HG03097 (cell line): ENCODE measurements at regions not wholly inside any gene's neighbourhood (a gene's known extent, or its start where the extent isn't known, plus 50 kb on each side); places are given as distances from the start of the nearest gene placed in this dataset.
"Not testable (repeated sequence)": the region's sequence is repeated elsewhere in the genome, so short reads cannot be mapped to it uniquely, and the experiment has no call there.

ENCODE experiments used
- ATAC-seq: cut with Tn5 transposase; IDR thresholded peaks from one replicate; pipeline ENCODE4 v1.9.1; 2021; ENCODE audit not compliant: unreplicated experiment, low FRiP score

DNA sequence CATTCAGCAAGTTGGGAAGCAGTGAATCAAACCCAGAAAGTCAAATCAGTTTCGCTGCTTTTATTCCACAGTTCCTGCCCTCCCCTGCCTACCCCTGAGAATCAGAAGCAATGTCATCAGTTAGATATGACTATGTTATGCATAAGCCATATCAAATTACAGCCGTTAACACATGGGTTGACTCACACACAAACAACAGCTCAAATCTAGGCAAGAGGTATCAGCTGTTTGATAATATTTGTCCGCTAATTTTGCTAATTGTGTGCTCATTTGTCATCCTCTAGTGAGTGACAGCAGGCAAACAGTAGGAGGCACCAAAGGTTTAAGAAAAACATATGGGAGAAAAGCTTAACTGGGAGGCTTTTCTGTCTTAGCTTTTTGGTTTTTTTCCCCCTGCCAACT lies 327.4 kb upstream of the CCL2 start:
- no peak for ATAC-seq

DNA sequence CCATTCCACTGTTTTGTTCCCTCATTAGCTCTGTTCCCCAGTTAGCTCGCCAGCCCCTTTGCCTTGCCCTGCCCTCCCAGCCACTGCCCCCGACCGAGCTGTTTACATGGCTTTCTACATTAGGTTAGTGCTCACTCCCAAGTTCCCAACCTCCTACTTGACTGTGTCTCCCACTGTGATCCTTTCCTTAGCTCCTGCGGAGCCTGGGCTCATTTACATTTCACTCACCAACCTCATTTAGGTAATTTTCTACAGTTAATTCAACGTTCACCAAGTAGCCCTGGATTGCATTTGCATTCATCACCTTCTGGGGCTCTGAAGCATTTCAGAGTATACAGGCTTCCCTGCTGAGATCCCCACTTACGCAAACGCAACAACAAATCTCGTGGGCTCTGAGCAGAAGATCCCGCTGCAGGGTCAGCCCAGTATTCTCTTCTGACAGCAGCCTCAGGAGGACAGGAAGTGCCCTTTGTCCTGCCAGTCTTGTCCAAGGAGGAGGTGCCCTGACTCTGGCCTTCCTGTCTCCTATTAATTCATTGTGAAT lies 325.8 kb upstream of the CCL2 start:
- ATAC-seq = no peak

DNA sequence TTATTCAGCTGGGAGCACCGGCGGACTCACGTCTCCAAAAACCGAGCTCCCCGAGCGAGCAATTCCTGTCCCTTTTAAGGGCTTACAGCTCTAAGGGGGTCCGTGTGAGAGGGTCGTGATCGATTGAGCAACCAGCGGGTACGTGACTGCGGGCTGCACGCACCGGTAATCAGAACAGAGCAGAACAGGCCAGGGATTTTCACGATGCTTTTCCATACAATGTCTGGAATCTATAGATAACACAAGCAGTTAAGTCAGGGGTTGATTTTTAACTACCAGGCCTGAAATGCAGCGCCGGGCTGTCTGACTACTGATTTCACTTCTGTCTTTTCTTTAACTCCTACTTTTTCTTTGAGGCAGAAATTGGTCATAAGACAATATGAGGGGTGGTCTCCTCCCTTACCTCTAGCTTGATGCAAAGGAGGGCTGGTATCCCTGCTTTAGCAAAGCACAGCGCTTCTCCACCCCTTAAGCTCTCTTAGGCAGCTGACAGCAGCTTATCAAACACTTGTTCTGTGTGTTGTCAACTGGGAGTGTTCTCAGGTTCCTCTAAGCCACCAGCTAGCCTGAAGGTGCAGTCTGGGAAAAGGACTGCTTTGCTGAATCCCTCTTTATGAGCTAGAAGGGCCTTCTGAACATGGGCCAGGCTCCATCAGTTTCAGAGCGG lies 323.8 kb upstream of the CCL2 start:
- not testable (repeated sequence) for ATAC-seq

DNA sequence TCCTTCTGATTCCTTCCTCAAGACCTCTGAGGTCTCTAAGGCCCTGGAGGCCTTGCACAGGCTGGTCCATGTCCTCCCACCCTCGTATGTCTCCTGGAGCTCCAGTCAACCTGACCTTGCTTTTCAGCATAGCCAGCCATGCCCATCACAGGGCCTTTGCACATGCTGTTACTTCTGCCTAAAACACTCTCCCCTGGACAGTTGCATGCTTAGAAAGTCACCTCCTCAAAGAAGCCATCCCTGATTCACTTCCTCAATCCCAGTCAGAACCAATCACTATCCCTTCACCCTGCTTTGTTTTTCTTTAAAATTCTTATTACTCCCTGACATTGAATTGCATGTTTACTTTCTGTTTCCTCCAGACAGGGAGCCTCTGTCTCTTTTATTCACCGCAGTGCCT lies 322.1 kb upstream of the CCL2 start:
- no peak for ATAC-seq

DNA sequence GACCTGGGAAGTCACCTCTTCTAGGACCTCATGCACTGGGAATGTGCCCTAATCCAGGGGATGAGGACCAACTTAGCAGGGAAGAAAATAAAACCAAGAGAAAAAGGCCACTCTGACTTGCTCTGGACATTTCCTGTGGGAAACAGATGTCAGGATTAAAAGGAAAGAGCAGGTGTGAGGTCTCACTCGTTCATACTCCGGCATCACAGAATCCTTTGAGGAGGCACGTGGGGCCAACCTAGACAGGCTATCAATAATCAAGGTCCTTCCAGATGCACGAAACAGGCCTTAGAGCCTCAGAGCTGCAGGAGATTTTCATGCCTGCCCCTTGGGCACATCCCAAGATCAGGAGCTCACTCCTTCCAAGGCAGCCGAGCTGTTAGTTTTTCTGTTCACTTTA lies 321.5 kb upstream of the CCL2 start:
- ATAC-seq = no peak

DNA sequence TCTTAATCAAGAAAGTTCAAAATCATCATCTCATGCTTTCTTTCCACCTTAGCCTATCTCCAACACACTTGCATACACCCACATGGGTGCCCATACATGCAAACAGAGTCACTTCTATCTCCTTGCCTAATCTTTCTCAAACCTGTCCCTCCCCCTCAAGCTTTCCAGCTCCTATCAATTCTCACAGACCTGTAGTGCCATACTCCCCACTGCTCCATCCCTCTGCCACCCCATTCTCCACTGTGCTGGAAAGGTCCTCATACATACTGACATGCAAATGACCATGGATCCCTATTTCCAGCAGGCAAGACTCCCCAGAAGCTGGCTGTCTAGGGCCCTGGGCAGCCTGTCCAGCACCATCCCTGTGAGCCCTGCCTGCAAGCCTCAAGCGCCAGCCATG lies 320.4 kb upstream of the CCL2 start:
- no peak for ATAC-seq

DNA sequence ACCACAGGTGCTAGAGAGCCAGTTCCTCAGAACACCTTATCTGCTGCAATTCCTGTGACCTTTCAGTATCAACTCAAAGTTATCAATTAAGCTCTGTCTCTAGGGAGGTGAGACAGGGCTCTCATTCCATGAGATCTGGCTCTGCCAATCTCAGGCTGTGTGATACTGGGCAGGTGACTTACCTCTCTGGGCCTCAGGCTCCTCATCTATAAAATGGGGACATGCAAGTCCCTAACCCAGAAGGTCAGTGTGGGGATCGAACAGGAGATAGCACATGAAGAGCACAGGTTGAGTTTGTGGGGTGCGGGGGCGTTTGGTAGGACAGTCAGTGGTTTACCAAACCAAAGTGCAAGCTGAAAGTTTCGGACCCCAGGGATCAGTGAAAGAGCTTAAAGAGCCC lies 319.3 kb upstream of the CCL2 start:
- ATAC-seq = no peak

DNA sequence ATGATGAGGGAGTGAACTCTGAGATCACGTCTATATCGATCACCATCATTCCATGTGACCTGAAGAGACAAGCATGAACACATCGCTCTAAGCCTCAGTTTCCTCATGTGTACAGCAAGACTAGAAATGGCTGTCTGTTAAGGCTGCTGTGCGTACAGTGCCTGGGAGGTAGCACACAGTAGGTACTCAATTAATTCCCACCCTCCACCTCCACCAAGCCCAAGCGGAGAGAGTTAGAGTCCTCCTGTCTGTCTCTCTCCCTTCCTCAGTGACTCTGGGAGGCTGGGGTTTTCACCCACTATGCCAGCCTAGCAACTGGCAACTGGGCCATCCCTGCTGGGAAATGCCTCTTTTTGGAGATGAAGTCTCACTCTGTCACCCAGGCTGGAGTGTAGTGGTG lies 318.3 kb upstream of the CCL2 start:
- no peak for ATAC-seq

DNA sequence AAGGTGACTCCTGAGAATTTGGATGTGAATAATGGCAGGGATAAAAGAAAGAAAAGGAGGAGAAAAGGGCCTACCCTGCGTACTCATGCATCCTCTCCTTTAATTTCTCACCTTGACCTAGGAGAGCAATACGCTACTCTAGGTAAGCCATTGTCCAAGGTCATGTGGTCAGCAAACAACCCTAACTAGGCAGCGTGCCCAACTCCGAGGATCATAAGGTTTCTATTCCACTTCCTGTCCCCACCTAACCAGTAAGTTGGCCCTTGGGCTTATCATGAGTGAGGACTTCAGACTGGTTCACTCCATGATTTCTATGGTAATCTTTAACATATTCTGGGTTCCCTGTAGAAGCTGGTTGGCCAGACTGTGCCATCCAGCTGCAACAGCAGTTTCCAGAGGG lies 315.1 kb upstream of the CCL2 start:
- no peak for ATAC-seq

DNA sequence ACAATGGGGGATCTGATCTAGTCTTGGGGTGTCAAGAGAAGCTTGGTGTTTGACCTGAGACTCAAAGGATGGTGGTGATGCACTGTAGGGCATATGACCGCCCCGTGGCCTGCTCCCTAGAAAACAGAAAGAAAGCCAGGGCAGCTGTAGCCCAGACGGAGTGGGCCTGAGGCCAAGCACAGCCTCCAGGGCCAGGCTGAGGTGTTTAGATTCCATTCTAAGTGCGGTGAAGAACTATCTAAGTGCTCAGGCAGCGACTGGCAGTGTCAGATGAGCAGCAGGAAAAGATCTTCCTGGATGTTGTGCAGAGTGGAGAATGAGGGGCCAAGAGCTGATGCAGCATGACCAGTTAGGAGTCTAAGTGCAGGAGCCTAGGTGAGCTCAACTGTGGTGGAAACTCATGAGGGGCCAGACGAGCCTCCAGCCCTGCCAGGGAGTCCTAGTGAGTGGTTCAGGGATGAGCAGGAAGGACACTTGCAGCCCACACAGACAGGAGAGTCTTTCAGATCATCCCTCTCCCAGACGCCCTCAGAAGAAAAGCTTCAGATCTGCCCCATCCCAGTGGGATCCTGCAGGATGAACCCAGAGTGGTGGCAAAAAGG lies 314.2 kb upstream of the CCL2 start:
- ATAC-seq = no peak

DNA sequence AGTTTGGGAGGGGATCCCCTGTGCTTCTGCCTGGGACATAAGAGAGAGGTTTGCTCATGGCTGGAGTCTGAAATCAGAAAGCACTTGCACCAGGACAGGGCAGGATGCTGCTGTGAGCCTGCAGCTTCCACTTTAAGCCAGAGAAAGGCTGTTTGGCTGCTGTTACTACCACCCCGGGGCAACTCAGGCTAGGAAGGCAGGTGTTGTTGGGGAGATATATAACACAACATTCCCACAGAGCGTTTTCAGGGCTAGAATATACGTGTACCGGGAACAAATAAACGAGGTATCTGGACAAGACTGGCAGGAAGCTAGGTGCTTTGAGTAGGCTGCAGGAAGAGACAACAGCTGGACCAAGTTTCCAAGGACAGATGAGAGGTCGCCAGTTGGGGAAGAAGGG lies 313.3 kb upstream of the CCL2 start:
- ATAC-seq = no peak

DNA sequence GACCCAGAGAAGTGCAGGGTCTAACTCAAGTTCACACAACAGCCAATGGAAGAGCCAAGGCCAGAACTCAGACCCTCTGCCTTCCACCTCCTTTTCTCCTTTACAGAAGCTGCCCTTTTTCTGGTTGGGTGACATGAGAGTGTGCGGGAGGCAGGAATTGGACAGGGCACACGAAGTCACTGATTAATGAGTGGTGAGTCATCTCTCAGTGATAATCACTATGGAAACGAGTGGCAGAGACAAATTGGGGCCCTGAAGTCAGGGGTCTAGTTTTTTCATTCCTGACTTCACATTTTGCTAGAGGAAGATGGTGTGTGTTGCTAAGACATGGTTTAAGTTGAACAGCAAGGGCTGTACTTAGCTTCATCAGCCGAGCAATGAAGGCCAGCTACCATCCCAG lies 312.7 kb upstream of the CCL2 start:
- no peak for ATAC-seq

DNA sequence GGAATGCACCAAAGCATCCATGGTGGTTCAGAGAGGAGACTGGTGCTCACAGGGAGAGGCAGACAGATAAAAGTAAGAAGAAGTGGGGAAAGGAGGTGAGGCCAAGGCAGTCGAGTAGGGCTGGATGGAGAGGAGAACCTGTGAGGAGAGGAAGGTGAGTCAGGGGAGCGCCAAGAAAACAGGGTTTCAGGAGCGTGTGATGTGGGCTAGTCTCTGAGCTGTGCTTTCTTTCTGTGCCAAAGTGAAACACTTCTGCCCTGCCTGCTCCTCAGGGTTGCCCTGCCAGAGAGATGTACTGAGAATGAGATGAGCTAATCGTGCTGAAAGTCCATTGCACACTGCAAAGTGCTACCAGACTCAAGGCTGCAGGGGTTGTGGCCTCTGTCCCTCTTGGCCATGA lies 310.7 kb upstream of the CCL2 start:
- no peak for ATAC-seq

DNA sequence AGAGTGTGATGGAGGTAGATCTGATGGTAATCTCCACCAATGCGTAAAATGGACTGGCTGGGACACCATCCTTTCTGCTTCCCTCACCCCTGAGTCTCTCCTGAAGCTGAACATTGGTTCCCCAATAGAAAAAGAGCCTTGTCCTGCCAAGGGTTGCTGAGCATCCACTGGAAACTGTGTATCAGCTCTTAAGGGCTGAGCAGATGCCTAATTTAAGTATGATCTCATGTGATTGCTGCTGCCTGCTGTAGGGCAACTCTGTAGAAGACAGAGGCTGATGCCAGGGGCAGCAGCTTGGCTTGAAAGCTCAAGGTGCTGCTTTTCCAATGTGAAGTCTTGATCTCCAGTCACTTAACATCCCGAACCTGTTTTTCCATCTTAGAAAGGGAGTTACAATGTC lies 310.3 kb upstream of the CCL2 start:
- ATAC-seq = no peak

DNA sequence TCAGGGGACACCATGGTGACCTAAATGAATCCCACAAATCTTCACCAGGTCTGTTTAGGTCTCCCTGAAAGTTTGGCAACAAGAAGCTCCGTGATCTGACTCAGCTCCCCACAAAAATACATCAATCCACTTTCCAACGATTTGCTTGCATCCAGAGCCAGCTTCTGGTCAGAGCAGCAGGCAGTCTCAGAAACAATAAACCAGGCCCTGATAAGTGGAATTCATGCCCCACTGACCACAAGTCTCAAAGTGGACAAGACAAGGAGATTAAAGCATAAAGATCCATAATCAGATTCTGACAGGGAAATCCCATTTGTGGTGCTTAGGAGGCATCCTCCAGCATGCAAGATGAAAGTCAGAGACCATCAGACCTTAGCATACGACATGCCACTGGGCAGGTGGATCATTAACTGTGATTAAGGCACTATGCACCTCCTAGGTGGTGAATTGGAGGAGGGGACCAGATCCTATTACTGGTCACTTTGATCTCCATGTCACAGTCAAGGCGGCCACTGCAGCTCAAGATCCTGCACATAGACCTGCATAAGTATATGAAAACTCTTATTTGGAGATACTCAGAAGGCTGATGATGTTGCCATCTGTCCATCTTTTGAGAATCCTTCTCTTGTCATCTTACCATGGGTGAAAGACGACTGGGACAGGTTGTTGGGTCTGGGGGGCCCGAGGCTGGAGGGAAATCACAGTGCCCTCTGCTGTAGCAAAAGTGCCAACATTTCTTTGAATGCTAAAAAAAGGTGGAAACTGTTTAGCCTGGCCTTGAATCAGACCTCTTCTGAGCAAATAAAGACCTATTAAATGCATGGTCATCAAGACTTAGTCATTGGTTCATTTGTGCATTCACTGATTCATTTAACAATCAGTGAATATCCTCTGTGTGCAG lies 309.2 kb upstream of the CCL2 start:
- ATAC-seq = no peak

DNA sequence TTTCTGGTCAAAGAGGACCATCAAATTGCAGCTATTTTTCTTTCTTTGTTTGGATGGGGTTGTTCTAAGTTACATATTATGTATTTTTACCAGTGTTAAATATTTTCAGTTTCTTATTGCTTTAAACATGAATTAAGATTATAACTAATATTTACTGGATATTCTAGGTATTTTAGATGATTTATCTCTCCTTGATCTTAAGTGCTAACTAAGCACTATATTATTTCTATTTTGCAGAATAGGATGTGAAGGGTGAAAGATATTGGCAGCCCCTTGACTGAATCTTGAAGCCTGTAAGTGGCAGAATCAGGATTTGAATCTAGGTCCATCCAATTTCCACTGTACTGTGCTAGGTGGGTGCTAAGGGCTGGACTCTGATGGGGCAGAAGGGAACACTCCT lies 307.3 kb upstream of the CCL2 start:
- ATAC-seq = no peak

DNA sequence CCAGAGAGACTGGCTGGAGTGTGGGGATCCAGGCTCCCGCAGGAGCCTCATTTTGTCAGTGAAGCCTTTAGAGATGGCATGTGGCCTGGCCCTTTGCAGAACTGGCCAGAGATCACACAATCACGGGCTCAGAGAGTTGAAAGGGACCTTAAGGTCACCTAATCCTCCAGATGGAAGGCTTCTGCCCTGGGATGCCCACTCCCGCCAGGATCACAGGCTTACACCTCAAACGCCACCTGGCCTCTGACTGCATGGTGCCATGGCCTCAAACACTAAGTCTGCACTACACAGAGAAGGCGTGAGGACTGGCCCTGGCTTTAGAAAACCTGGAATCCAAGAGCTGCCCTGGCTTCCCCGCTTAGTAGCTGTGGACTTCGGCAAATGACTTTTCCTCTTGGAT lies 306.8 kb upstream of the CCL2 start:
- no peak for ATAC-seq

DNA sequence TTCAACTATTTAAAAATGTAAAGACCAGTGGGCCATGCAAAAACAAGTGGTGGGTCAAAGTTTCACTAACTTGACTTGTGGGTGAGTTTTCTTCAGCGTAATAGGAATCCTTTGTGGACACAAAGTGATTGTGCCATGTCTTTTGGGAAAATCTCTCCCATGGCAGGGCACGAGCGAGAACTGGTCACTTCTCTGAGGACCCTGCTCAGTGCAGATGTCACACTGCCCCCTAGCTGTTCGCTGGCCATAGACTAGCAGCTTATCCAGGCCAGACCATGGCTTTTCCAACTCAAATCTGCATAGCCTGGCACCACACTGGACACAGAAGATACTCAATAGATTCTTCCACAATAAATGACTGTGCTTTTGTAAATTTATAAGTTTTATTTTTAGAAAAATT lies 306.0 kb upstream of the CCL2 start:
- no peak for ATAC-seq

DNA sequence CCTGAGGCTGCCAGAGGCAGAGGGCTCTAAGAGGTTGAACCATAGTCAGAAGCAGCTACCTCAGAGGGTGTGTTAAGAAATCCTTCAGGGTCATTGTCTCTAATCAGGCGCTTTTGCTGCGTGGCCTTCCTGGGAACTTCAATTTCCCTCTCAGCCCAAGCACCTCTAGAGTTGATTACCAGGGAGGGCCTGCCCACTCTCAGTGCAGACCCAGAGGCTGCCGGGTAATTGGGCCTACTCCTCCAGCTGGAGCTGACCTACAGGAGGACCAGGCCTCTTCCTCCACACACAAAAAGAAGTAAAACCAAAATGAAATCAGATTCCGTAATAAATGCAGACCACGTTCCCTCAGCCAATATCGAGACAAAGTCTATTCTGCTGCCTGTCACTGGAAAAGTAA lies 305.0 kb upstream of the CCL2 start:
- ATAC-seq = no peak

DNA sequence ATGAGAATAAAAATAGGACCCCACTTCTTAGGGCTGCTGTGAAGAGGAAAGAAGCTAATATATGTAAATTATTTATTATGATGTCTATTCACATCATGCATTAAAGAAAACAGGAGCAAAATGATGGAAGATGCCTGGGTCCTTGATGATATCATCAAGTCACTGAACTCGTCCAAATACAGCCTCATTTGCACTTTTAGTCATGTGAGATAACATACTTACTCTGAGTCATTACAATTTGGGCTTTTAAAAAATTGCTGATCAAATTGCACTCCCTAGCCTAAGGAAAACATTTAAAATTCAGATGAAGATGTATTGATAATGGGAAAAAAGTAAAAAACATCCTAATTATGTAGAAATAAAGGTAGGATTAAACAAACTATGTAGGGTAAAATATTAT lies 302.7 kb upstream of the CCL2 start:
- no peak for ATAC-seq

DNA sequence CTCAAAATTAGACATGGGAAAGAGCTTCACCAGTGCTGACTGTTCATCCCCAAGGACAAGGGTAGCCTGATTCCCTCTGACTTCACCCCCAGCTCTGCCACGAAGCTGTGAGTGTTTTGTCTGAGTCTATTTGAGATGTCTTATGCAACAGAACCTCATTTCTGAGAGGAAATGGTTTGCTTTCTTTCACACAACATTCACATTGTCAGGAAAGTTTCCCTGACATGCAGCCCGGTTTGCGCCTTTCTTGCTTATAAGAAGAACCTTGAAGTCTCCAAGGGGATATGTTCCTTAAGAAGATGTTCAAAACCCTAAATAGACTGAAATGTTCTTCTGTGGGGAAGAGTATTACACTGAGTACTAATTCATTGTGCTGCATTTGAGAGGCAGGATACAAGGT lies 300.5 kb upstream of the CCL2 start:
- ATAC-seq = no peak

DNA sequence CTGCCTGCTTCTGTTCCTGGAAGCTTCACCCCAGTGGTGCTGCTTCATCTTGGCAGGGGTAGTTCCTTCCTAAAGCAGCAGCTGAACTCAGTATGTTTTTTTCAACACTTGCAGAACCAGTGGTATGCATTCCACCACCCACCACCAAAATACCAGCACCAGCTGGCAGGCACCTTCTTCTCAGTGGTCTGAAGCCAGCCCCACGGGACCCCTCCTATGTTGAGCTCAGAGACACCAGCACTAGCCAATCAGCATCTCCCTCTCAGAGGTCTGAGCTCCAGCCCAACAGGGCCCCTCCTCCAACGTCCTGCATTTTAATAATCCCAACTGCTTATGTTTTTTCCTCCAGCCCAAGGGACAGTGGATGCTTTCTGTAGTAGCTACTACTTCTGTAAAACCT lies 299.6 kb upstream of the CCL2 start:
- ATAC-seq = no peak
